HEK293 (cell line): ENCODE measurements at regions not wholly inside any gene's neighbourhood (a gene's known extent, or its start where the extent isn't known, plus 50 kb on each side); places are given as distances from the start of the nearest gene placed in this dataset.

Experiments
- CTCF ChIA-PET: fragments of 350-600 bp; formaldehyde crosslinking; extraction: SDS; loops from one replicate; lab custom pipeline; 2021; ENCODE audit warnings: antibody characterized with exemption; lab: Yijun Ruan, JAX
- POLR2A ChIA-PET: fragments of 300-600 bp; formaldehyde crosslinking; extraction: SDS; loops from one replicate; lab custom pipeline; 2020; ENCODE audit warnings: antibody characterized with exemption, inconsistent platforms; lab: Yijun Ruan, JAX
- H3K27ac ChIP-seq: fragments of 200-500 bp; sonication (Bioruptor generic); 2 replicates; pipeline ENCODE4 v1.5.1; 2014; ENCODE audit warnings: low read depth, low read length, control low read depth, inconsistent platforms; ENCODE audit errors: extremely low read depth
- H3K36me3 ChIP-seq, 2 experiments: fragments of 200-500 bp in 1 of 2; sonication (Bioruptor generic) in 1 of 2; 1 replicate in 1 of 2; 2 replicates in 1 of 2; pipeline ENCODE4 v1.5.1; 2014 to 2017; ENCODE audit warnings: inconsistent platforms in 2 of 2, low read length in 2 of 2; ENCODE audit not compliant: control insufficient read depth in 2 of 2, insufficient read depth in 1 of 2
- H3K4me1 ChIP-seq: fragments of 200-500 bp; sonication (Bioruptor generic); 2 replicates; pipeline ENCODE4 v1.5.1; 2014; ENCODE audit warnings: mild to moderate bottlenecking, low read length, inconsistent platforms; ENCODE audit not compliant: control insufficient read depth, insufficient read depth
- H3K4me3 ChIP-seq: 2 replicates; pipeline ENCODE4 v1.5.1; 2011; ENCODE audit warnings: low read depth, mild to moderate bottlenecking, control low read depth, low read length, moderate library complexity
- H3K9me3 ChIP-seq: fragments of 200-500 bp; sonication (Bioruptor generic); 2 replicates; pipeline ENCODE4 v1.5.1; 2014; ENCODE audit warnings: low read depth, low read length, inconsistent platforms; ENCODE audit not compliant: control insufficient read depth, insufficient read depth
- HOXD13 ChIP-seq: sonication (generic); formaldehyde crosslinking; IDR thresholded peaks from 2 replicates; pipeline ENCODE4 v1.8.0; 2022; ENCODE audit warnings: missing genetic modification reagents, borderline replicate concordance
- KLF1 ChIP-seq: fragments of 450-650 bp; formaldehyde crosslinking; IDR thresholded peaks from 2 replicates; pipeline ENCODE4 v1.5.1; 2016; ENCODE audit warnings: missing biosample characterization, missing genetic modification characterization
- MEIS1 ChIP-seq: sonication (generic); formaldehyde crosslinking; IDR thresholded peaks from 2 replicates; pipeline ENCODE4 v1.8.1; 2022; ENCODE audit warnings: missing genetic modification reagents, mild to moderate bottlenecking, borderline replicate concordance
- MZF1 ChIP-seq: fragments of 450-650 bp; formaldehyde crosslinking; IDR thresholded peaks from 2 replicates; pipeline ENCODE4 v1.5.1; 2017; ENCODE audit warnings: missing biosample characterization, missing genetic modification characterization, borderline replicate concordance
- TCF7L2 ChIP-seq: IDR thresholded peaks from 2 replicates; pipeline ENCODE4 v1.6.1; 2011; ENCODE audit warnings: low read depth, mild to moderate bottlenecking, inconsistent platforms, low read length, moderate library complexity, borderline replicate concordance
- ZFP3 ChIP-seq: fragments of 450-650 bp; formaldehyde crosslinking; IDR thresholded peaks from 2 replicates; pipeline ENCODE4 v1.5.1; 2016; ENCODE audit warnings: low read depth, missing biosample characterization, missing genetic modification characterization
- ZFP41 ChIP-seq: fragments of 450-650 bp; formaldehyde crosslinking; IDR thresholded peaks from 2 replicates; pipeline ENCODE4 v1.5.1; 2016; ENCODE audit warnings: missing biosample characterization, missing genetic modification characterization, borderline replicate concordance
- ZIC2 ChIP-seq: fragments of 450-650 bp; formaldehyde crosslinking; IDR thresholded peaks from 2 replicates; pipeline ENCODE4 v1.5.1; 2016; ENCODE audit warnings: missing biosample characterization, missing genetic modification characterization
- ZNF155 ChIP-seq: fragments of 450-650 bp; formaldehyde crosslinking; IDR thresholded peaks from 2 replicates; pipeline ENCODE4 v1.5.1; 2016; ENCODE audit warnings: missing biosample characterization, missing genetic modification characterization
- ZNF16 ChIP-seq: fragments of 450-650 bp; formaldehyde crosslinking; IDR thresholded peaks from 2 replicates; pipeline ENCODE4 v1.5.1; 2016; ENCODE audit warnings: low read depth, missing biosample characterization, missing genetic modification characterization
- ZNF175 ChIP-seq: fragments of 450-650 bp; formaldehyde crosslinking; IDR thresholded peaks from 2 replicates; pipeline ENCODE4 v1.5.1; 2016; ENCODE audit warnings: missing biosample characterization, missing genetic modification characterization
- ZNF248 ChIP-seq: fragments of 450-650 bp; formaldehyde crosslinking; IDR thresholded peaks from 2 replicates; pipeline ENCODE4 v1.5.1; 2017; ENCODE audit warnings: missing biosample characterization, missing genetic modification characterization
- ZNF311 ChIP-seq: fragments of 450-650 bp; formaldehyde crosslinking; IDR thresholded peaks from 2 replicates; pipeline ENCODE4 v1.5.1; 2017; ENCODE audit warnings: missing biosample characterization, missing genetic modification characterization, borderline replicate concordance
- ZNF37A ChIP-seq: fragments of 450-650 bp; IDR thresholded peaks from 2 replicates; pipeline ENCODE4 v1.5.1; 2018; ENCODE audit warnings: missing biosample characterization, missing genetic modification characterization
- ZNF514 ChIP-seq: fragments of 450-650 bp; formaldehyde crosslinking; IDR thresholded peaks from 2 replicates; pipeline ENCODE4 v1.5.1; 2016; ENCODE audit warnings: missing biosample characterization, missing genetic modification characterization
- ZNF555 ChIP-seq: fragments of 450-650 bp; formaldehyde crosslinking; conservative IDR thresholded peaks from 2 replicates; pipeline ENCODE4 v1.5.1; 2017; ENCODE audit warnings: missing biosample characterization, mild to moderate bottlenecking, missing genetic modification characterization, inconsistent platforms
- ZNF621 ChIP-seq: fragments of 450-650 bp; formaldehyde crosslinking; IDR thresholded peaks from 2 replicates; pipeline ENCODE4 v1.5.1; 2017; ENCODE audit warnings: missing biosample characterization, missing genetic modification characterization
- ZNF624 ChIP-seq: fragments of 450-650 bp; formaldehyde crosslinking; IDR thresholded peaks from 2 replicates; pipeline ENCODE4 v1.5.1; 2017; ENCODE audit warnings: missing biosample characterization, missing genetic modification characterization
- ZNF629 ChIP-seq: fragments of 450-650 bp; formaldehyde crosslinking; IDR thresholded peaks from 2 replicates; pipeline ENCODE4 v1.5.1; 2017; ENCODE audit warnings: missing biosample characterization, missing genetic modification characterization
- ZNF654 ChIP-seq: fragments of 450-650 bp; formaldehyde crosslinking; IDR thresholded peaks from 2 replicates; pipeline ENCODE4 v1.5.1; 2016; ENCODE audit warnings: low read depth, missing biosample characterization, missing genetic modification characterization
- TF ChIP-seq, protein P1 (sequence below): fragments of 450-650 bp; formaldehyde crosslinking; conservative IDR thresholded peaks from 2 replicates; pipeline ENCODE4 v1.5.1; 2016; ENCODE audit warnings: low read depth, missing biosample characterization, missing genetic modification characterization
- TF ChIP-seq, protein P2 (sequence below): fragments of 450-650 bp; formaldehyde crosslinking; IDR thresholded peaks from 2 replicates; pipeline ENCODE4 v1.5.0; 2017; ENCODE audit warnings: missing biosample characterization, missing genetic modification characterization, borderline replicate concordance
- TF ChIP-seq, protein P3 (sequence below): fragments of 450-650 bp; formaldehyde crosslinking; IDR thresholded peaks from 2 replicates; pipeline ENCODE4 v1.5.1; 2016; ENCODE audit warnings: missing biosample characterization, missing genetic modification characterization, low read depth
- TF ChIP-seq, protein P4 (sequence below): sonication (generic); formaldehyde crosslinking; IDR thresholded peaks from 2 replicates; pipeline ENCODE4 v1.8.1; 2022; ENCODE audit warnings: mild to moderate bottlenecking, moderate library complexity, missing genetic modification reagents

DNA sequence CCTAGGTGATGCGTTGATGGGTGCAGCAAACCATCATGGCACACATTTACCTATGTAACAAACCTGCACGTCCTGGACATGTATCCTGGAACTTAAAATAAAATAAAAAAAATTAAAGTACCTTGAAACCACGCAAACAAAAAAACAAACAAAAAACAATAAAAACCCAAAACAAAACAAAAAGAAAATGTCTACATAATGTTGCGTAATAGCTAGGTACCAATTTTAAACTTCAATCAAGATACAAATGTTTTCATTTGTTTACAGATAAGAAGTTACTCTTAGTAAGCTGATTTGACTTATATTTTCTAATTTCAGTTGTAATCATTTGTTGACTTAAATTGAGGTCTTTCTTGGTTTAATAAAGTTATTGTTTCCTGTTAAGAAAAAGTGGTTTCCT lies 349.6 kb upstream of the KCNMB2 start:
- no peaks in the 10 kb centered on the region for H3K36me3 ChIP-seq
- H3K4me1 ChIP-seq, result no peaks in the 10 kb centered on the region
- H3K27ac ChIP-seq, result no peak overlapping the region
- ChIA-PET POLR2A (no interaction called here), CTCF (no interaction called here)
- no peak for TF ChIP-seq ZNF175 (tag by site-specific recombination)
- no peak for TF ChIP-seq ZNF629 (tag by site-specific recombination)
- TF ChIP-seq ZNF624 (tag by site-specific recombination), result no peak
- no peak for TF ChIP-seq ZNF155 (tag by site-specific recombination)
- TF ChIP-seq, protein P1, sequence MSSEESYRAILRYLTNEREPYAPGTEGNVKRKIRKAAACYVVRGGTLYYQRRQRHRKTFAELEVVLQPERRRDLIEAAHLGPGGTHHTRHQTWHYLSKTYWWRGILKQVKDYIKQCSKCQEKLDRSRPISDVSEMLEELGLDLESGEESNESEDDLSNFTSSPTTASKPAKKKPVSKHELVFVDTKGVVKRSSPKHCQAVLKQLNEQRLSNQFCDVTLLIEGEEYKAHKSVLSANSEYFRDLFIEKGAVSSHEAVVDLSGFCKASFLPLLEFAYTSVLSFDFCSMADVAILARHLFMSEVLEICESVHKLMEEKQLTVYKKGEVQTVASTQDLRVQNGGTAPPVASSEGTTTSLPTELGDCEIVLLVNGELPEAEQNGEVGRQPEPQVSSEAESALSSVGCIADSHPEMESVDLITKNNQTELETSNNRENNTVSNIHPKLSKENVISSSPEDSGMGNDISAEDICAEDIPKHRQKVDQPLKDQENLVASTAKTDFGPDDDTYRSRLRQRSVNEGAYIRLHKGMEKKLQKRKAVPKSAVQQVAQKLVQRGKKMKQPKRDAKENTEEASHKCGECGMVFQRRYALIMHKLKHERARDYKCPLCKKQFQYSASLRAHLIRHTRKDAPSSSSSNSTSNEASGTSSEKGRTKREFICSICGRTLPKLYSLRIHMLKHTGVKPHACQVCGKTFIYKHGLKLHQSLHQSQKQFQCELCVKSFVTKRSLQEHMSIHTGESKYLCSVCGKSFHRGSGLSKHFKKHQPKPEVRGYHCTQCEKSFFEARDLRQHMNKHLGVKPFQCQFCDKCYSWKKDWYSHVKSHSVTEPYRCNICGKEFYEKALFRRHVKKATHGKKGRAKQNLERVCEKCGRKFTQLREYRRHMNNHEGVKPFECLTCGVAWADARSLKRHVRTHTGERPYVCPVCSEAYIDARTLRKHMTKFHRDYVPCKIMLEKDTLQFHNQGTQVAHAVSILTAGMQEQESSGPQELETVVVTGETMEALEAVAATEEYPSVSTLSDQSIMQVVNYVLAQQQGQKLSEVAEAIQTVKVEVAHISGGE (tag by site-specific recombination), result no peak
- TF ChIP-seq, protein P2, sequence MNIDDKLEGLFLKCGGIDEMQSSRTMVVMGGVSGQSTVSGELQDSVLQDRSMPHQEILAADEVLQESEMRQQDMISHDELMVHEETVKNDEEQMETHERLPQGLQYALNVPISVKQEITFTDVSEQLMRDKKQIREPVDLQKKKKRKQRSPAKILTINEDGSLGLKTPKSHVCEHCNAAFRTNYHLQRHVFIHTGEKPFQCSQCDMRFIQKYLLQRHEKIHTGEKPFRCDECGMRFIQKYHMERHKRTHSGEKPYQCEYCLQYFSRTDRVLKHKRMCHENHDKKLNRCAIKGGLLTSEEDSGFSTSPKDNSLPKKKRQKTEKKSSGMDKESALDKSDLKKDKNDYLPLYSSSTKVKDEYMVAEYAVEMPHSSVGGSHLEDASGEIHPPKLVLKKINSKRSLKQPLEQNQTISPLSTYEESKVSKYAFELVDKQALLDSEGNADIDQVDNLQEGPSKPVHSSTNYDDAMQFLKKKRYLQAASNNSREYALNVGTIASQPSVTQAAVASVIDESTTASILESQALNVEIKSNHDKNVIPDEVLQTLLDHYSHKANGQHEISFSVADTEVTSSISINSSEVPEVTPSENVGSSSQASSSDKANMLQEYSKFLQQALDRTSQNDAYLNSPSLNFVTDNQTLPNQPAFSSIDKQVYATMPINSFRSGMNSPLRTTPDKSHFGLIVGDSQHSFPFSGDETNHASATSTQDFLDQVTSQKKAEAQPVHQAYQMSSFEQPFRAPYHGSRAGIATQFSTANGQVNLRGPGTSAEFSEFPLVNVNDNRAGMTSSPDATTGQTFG (tag by site-specific recombination), result no peak
- TF ChIP-seq KLF1 (tag by site-specific recombination), result no peak
- TF ChIP-seq ZNF555 (tag by site-specific recombination), result no peak
- no peaks in the 10 kb centered on the region for H3K9me3 ChIP-seq
- no peak overlapping the region for H3K4me3 ChIP-seq

DNA sequence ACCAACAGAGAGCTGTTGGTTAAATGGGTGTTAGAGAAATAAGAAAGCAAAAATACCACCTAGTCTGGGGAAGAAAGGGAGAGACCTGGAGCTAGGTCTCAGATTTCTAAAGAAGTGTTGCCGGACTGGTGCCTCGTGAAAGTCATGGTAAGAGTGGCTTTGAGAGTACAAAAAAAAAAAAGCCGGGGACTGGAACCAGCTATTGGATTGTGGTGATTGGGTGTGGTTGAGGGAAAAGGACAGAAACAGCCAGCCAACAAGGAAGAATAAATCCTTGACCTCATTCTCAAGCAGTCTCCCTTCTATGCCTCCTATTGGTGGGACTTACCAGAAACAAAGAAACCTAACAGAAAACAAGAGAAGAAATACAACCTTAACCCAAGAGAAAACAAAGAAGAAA lies 346.4 kb upstream of the KCNMB2 start:
- Histone ChIP-seq H3K4me1 (no peaks in the 10 kb centered on the region), H3K4me3 (no peak overlapping the region), H3K36me3 (no peaks in the 10 kb centered on the region), H3K27ac (no peak overlapping the region), H3K9me3 (no peaks in the 10 kb centered on the region)
- ChIA-PET POLR2A (no interaction called here), CTCF (no interaction called here)
- no peak for TF ChIP-seq ZNF248 (tag by site-specific recombination)
- no peak for TF ChIP-seq ZFP41 (tag by site-specific recombination)
- no peak for TF ChIP-seq HOXD13 (CRISPR knock-in tag)

DNA sequence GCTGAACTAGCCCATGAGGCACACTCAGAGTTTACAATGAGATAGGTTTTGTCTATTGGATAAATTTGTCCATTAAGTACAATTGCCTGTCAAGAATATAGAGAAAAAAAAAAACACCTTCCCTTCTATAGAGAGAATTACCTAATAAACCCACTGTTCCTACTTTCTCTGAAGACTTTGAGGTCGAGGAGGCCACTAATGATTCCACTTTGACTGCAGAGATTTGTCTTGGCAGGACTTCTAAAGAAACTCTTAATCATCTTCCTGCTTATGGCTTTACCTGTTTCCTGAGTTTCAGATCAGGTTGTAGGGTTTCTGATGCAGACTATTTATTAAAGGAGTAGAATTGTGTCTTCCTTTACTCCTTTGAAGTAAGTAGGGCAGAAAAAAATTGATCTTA lies 342.4 kb upstream of the KCNMB2 start:
- H3K9me3 ChIP-seq, result no peaks in the 10 kb centered on the region
- no peak overlapping the region for H3K27ac ChIP-seq
- H3K36me3 ChIP-seq, result no peaks in the 10 kb centered on the region
- H3K4me3 ChIP-seq, result no peak overlapping the region
- POLR2A ChIA-PET, result no interaction called here
- H3K4me1 ChIP-seq, result no peaks in the 10 kb centered on the region
- CTCF ChIA-PET, result no interaction called here
- TF ChIP-seq ZNF621 (tag by site-specific recombination), result no peak
- TF ChIP-seq ZNF16 (tag by site-specific recombination), result no peak
- no peak for TF ChIP-seq ZNF311 (tag by site-specific recombination)
- TF ChIP-seq, protein P3, sequence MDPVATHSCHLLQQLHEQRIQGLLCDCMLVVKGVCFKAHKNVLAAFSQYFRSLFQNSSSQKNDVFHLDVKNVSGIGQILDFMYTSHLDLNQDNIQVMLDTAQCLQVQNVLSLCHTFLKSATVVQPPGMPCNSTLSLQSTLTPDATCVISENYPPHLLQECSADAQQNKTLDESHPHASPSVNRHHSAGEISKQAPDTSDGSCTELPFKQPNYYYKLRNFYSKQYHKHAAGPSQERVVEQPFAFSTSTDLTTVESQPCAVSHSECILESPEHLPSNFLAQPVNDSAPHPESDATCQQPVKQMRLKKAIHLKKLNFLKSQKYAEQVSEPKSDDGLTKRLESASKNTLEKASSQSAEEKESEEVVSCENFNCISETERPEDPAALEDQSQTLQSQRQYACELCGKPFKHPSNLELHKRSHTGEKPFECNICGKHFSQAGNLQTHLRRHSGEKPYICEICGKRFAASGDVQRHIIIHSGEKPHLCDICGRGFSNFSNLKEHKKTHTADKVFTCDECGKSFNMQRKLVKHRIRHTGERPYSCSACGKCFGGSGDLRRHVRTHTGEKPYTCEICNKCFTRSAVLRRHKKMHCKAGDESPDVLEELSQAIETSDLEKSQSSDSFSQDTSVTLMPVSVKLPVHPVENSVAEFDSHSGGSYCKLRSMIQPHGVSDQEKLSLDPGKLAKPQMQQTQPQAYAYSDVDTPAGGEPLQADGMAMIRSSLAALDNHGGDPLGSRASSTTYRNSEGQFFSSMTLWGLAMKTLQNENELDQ (tag by site-specific recombination), result no peak
- TF ChIP-seq ZFP3 (tag by site-specific recombination), result no peak
- TF ChIP-seq ZNF37A (tag by site-specific recombination), result no peak
- no peak for TF ChIP-seq ZNF555 (tag by site-specific recombination)
- TF ChIP-seq ZNF654, result no peak
- TF ChIP-seq ZNF514 (tag by site-specific recombination), result no peak
- no peak for TF ChIP-seq MEIS1 (CRISPR knock-in tag)
- TF ChIP-seq ZIC2 (tag by site-specific recombination), result no peak
- TF ChIP-seq, protein P4, sequence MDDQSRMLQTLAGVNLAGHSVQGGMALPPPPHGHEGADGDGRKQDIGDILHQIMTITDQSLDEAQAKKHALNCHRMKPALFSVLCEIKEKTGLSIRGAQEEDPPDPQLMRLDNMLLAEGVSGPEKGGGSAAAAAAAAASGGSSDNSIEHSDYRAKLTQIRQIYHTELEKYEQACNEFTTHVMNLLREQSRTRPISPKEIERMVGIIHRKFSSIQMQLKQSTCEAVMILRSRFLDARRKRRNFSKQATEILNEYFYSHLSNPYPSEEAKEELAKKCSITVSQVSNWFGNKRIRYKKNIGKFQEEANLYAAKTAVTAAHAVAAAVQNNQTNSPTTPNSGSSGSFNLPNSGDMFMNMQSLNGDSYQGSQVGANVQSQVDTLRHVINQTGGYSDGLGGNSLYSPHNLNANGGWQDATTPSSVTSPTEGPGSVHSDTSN, result no peak
- no peak for TF ChIP-seq MZF1 (tag by site-specific recombination)
- no peak for TF ChIP-seq TCF7L2
